GM23338 (cell line): ENCODE measurements at regions not wholly inside any gene's neighbourhood (a gene's known extent, or its start where the extent isn't known, plus 50 kb on each side); places are given as distances from the start of the nearest gene placed in this dataset.

Experiments used
- ATAC-seq: fragments of 200-7000 bp; cut with Tn5 transposase; 3 replicates; pipeline ENCODE4 v1.9.1; 2020
- DNase-seq: peaks from one replicate; pipeline ENCODE4 v3.0.0-alpha.2; 2015; ENCODE audit warnings: low spot score
- H2AFZ ChIP-seq: fragments of 200-600 bp; sonication (generic); 2 replicates; pipeline ENCODE4 v1.8.0; 2016; ENCODE audit warnings: antibody characterized with exemption, mild to moderate bottlenecking, moderate library complexity
- H3F3A ChIP-seq: fragments of 200-600 bp; sonication (generic); replicated peaks from 2 replicates; pipeline ENCODE4 v1.8.0; 2017; ENCODE audit warnings: antibody characterized with exemption, mixed run types, low read depth
- H3K27ac ChIP-seq: fragments of 200-600 bp; sonication (generic); 2 replicates; pipeline ENCODE4 v1.6.1; 2016; ENCODE audit warnings: low read depth
- H3K27me3 ChIP-seq: fragments of 200-600 bp; sonication (generic); 2 replicates; pipeline ENCODE4 v1.8.0; 2016; ENCODE audit warnings: mild to moderate bottlenecking, mixed run types, moderate library complexity; ENCODE audit not compliant: insufficient read depth
- H3K36me3 ChIP-seq: fragments of 200-600 bp; sonication (generic); 2 replicates; pipeline ENCODE4 v1.8.0; 2016; ENCODE audit warnings: mild to moderate bottlenecking; ENCODE audit not compliant: insufficient read depth
- H3K4me1 ChIP-seq: fragments of 200-600 bp; sonication (generic); 2 replicates; pipeline ENCODE4 v1.8.0; 2016; ENCODE audit warnings: mild to moderate bottlenecking, moderate library complexity; ENCODE audit not compliant: insufficient read depth
- H3K4me2 ChIP-seq: fragments of 200-600 bp; sonication (generic); 2 replicates; pipeline ENCODE4 v1.7.1; 2017; ENCODE audit warnings: mixed run types
- H3K4me3 ChIP-seq: fragments of 200-600 bp; sonication (generic); 2 replicates; pipeline ENCODE4 v1.6.1; 2016; ENCODE audit warnings: mixed run types
- H3K79me2 ChIP-seq: fragments of 200-600 bp; sonication (generic); replicated peaks from 2 replicates; pipeline ENCODE4 v1.8.0; 2017; ENCODE audit warnings: mild to moderate bottlenecking; ENCODE audit not compliant: insufficient read depth
- H3K9me2 ChIP-seq: fragments of 200-600 bp; sonication (generic); 2 replicates; pipeline ENCODE4 v1.8.0; 2017; ENCODE audit not compliant: insufficient read depth
- H4K20me1 ChIP-seq: fragments of 200-600 bp; sonication (generic); replicated peaks from 2 replicates; pipeline ENCODE4 v1.8.0; 2017; ENCODE audit warnings: mild to moderate bottlenecking; ENCODE audit not compliant: insufficient read depth
- H3K27ac Mint-ChIP-seq: 2 replicates; pipeline ENCODE4 v1.8.0; 2020; ENCODE audit warnings: inconsistent platforms, mild to moderate bottlenecking, moderate library complexity, mixed read lengths
- H3K27me3 Mint-ChIP-seq: 3 replicates; pipeline ENCODE4 v1.8.0; 2022; ENCODE audit warnings: low read depth, mild to moderate bottlenecking, moderate library complexity, mixed read lengths, inconsistent platforms; ENCODE audit not compliant: insufficient read depth, poor library complexity
- H3K36me3 Mint-ChIP-seq: 3 replicates; pipeline ENCODE4 v1.8.0; 2021; ENCODE audit warnings: low read depth, mild to moderate bottlenecking, inconsistent platforms, moderate library complexity, mixed read lengths
- H3K4me1 Mint-ChIP-seq: 3 replicates; pipeline ENCODE4 v1.8.0; 2020; ENCODE audit warnings: mild to moderate bottlenecking, inconsistent platforms, mixed read lengths
- H3K4me3 Mint-ChIP-seq: 3 replicates; pipeline ENCODE4 v1.8.0; 2021; ENCODE audit warnings: moderate library complexity, mild to moderate bottlenecking, inconsistent platforms, mixed read lengths
- H3K9me3 Mint-ChIP-seq: 3 replicates; pipeline ENCODE4 v1.8.0; 2020; ENCODE audit warnings: moderate library complexity, mild to moderate bottlenecking, inconsistent platforms, mixed read lengths
- CREB1 ChIP-seq: fragments of 250-450 bp; sonication (Bioruptor Pico); IDR thresholded peaks from 2 replicates; pipeline ENCODE4 v1.5.0; 2020; ENCODE audit warnings: low read depth, mild to moderate bottlenecking, moderate library complexity
- CTCF ChIP-seq, 2 experiments: fragments of 200-600 bp in 1 of 2; sonication (generic) in 1 of 2; conservative IDR thresholded peaks; 2 replicates each; pipeline versions ENCODE4 v1.5.1 to v1.6.1; 2016 to 2017; ENCODE audit warnings: antibody characterized with exemption in 2 of 2, low read depth in 2 of 2, mild to moderate bottlenecking in 2 of 2, moderate library complexity in 1 of 2
- ETS1 ChIP-seq: IDR thresholded peaks from 2 replicates; pipeline ENCODE4 v1.6.1; 2016; ENCODE audit warnings: antibody characterized with exemption
- EZH2 ChIP-seq: fragments of 200-600 bp; sonication (generic); IDR thresholded peaks from one replicate; pipeline ENCODE4 v1.8.0; 2017; ENCODE audit warnings: antibody characterized with exemption, mild to moderate bottlenecking, low read depth; ENCODE audit not compliant: unreplicated experiment
- EZH2phosphoT487 ChIP-seq: fragments of 200-600 bp; sonication (generic); IDR thresholded peaks from one replicate; pipeline ENCODE4 v1.8.1; 2018; ENCODE audit warnings: antibody characterized with exemption; ENCODE audit not compliant: unreplicated experiment
- JUNB ChIP-seq: IDR thresholded peaks from one replicate; pipeline ENCODE4 v1.6.1; 2016; ENCODE audit warnings: antibody characterized with exemption; ENCODE audit not compliant: unreplicated experiment
- NANOG ChIP-seq: IDR thresholded peaks from 2 replicates; pipeline ENCODE4 v1.6.1; 2016; ENCODE audit warnings: antibody characterized with exemption, borderline replicate concordance
- POLR2AphosphoS5 ChIP-seq: IDR thresholded peaks from 2 replicates; pipeline ENCODE4 v1.6.1; 2016; ENCODE audit warnings: antibody characterized with exemption, low read depth
- STAT1 ChIP-seq: IDR thresholded peaks from one replicate; pipeline ENCODE4 v1.6.1; 2016; ENCODE audit warnings: antibody characterized with exemption; ENCODE audit not compliant: unreplicated experiment
- ZNF114 ChIP-seq: fragments of 250-450 bp; sonication (Bioruptor Pico); IDR thresholded peaks from 2 replicates; pipeline ENCODE4 v1.5.0; 2020; ENCODE audit warnings: mild to moderate bottlenecking, moderate library complexity
- ZNF331 ChIP-seq: fragments of 250-450 bp; sonication (Bioruptor Pico); IDR thresholded peaks from 2 replicates; pipeline ENCODE4 v1.5.0; 2020; ENCODE audit warnings: low read depth, mild to moderate bottlenecking, moderate library complexity
- TF ChIP-seq, protein P1 (sequence below): IDR thresholded peaks from one replicate; pipeline ENCODE4 v1.6.1; 2018; ENCODE audit warnings: antibody characterized with exemption; ENCODE audit not compliant: unreplicated experiment
- TF ChIP-seq, protein P2 (sequence below): fragments of 250-450 bp; sonication (Bioruptor Pico); IDR thresholded peaks from 2 replicates; pipeline ENCODE4 v1.5.0; 2020; ENCODE audit warnings: mild to moderate bottlenecking, moderate library complexity

DNA sequence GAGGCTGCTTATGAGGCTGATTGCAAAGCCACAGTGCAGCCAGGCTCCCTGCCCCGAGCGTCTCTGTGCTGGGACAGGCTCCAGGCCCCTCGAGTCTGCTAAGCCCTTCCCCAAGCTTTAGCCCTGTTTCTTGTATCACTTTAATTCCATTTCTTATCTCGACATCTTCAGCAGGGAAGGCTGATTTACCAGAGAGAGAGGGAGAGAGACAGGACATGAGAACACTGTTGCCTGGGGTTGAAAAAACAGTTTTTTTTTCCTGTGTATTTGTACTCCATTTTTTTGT lies 386.5 kb downstream of the SMOC2 start:
- Histone ChIP-seq H3F3A (no peaks in the 10 kb centered on the region), H3K79me2 (no peaks in the 10 kb centered on the region), H2AFZ (peak overlapping the region; percentile 3; the same call in 1 of the 2 replicates), H3K4me3 (no peak overlapping the region), H3K4me1 (peaks cover 6% of the 10 kb centered on the region; the same call in 1 of the 2 replicates), H3K9me2 (no peaks in the 10 kb centered on the region), H3K27ac (no peak overlapping the region), H3K36me3 (no peaks in the 10 kb centered on the region), H3K4me2 (no peak overlapping the region), H4K20me1 (no peaks in the 10 kb centered on the region), H3K27me3 (no peaks in the 10 kb centered on the region)
- Mint-ChIP-seq H3K36me3 (no peaks in the 10 kb centered on the region), H3K4me3 (no peak overlapping the region), H3K4me1 (peaks cover 31% of the 10 kb centered on the region), H3K27me3 (peaks cover 3% of the 10 kb centered on the region), H3K27ac (no peak overlapping the region), H3K9me3 (no peaks in the 10 kb centered on the region)
- DNase-seq (no peak), ATAC-seq (no peak)
- TF ChIP-seq ZNF331 (no peak), CTCF (conservative IDR thresholded peaks at IDR 0.05; ENCODE audit: low read depth in 2 of 2) (no peak), ETS1 (no peak), STAT1 (no peak), ZNF114 (CRISPR knock-in tag) (no peak), EZH2 (no peak), EZH2phosphoT487 (no peak), CREB1 (CRISPR knock-in tag) (no peak), POLR2AphosphoS5 (no peak), JUNB (no peak), NANOG (no peak)
- TF ChIP-seq, protein P1, sequence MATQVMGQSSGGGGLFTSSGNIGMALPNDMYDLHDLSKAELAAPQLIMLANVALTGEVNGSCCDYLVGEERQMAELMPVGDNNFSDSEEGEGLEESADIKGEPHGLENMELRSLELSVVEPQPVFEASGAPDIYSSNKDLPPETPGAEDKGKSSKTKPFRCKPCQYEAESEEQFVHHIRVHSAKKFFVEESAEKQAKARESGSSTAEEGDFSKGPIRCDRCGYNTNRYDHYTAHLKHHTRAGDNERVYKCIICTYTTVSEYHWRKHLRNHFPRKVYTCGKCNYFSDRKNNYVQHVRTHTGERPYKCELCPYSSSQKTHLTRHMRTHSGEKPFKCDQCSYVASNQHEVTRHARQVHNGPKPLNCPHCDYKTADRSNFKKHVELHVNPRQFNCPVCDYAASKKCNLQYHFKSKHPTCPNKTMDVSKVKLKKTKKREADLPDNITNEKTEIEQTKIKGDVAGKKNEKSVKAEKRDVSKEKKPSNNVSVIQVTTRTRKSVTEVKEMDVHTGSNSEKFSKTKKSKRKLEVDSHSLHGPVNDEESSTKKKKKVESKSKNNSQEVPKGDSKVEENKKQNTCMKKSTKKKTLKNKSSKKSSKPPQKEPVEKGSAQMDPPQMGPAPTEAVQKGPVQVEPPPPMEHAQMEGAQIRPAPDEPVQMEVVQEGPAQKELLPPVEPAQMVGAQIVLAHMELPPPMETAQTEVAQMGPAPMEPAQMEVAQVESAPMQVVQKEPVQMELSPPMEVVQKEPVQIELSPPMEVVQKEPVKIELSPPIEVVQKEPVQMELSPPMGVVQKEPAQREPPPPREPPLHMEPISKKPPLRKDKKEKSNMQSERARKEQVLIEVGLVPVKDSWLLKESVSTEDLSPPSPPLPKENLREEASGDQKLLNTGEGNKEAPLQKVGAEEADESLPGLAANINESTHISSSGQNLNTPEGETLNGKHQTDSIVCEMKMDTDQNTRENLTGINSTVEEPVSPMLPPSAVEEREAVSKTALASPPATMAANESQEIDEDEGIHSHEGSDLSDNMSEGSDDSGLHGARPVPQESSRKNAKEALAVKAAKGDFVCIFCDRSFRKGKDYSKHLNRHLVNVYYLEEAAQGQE, result no peak
- TF ChIP-seq, protein P2, sequence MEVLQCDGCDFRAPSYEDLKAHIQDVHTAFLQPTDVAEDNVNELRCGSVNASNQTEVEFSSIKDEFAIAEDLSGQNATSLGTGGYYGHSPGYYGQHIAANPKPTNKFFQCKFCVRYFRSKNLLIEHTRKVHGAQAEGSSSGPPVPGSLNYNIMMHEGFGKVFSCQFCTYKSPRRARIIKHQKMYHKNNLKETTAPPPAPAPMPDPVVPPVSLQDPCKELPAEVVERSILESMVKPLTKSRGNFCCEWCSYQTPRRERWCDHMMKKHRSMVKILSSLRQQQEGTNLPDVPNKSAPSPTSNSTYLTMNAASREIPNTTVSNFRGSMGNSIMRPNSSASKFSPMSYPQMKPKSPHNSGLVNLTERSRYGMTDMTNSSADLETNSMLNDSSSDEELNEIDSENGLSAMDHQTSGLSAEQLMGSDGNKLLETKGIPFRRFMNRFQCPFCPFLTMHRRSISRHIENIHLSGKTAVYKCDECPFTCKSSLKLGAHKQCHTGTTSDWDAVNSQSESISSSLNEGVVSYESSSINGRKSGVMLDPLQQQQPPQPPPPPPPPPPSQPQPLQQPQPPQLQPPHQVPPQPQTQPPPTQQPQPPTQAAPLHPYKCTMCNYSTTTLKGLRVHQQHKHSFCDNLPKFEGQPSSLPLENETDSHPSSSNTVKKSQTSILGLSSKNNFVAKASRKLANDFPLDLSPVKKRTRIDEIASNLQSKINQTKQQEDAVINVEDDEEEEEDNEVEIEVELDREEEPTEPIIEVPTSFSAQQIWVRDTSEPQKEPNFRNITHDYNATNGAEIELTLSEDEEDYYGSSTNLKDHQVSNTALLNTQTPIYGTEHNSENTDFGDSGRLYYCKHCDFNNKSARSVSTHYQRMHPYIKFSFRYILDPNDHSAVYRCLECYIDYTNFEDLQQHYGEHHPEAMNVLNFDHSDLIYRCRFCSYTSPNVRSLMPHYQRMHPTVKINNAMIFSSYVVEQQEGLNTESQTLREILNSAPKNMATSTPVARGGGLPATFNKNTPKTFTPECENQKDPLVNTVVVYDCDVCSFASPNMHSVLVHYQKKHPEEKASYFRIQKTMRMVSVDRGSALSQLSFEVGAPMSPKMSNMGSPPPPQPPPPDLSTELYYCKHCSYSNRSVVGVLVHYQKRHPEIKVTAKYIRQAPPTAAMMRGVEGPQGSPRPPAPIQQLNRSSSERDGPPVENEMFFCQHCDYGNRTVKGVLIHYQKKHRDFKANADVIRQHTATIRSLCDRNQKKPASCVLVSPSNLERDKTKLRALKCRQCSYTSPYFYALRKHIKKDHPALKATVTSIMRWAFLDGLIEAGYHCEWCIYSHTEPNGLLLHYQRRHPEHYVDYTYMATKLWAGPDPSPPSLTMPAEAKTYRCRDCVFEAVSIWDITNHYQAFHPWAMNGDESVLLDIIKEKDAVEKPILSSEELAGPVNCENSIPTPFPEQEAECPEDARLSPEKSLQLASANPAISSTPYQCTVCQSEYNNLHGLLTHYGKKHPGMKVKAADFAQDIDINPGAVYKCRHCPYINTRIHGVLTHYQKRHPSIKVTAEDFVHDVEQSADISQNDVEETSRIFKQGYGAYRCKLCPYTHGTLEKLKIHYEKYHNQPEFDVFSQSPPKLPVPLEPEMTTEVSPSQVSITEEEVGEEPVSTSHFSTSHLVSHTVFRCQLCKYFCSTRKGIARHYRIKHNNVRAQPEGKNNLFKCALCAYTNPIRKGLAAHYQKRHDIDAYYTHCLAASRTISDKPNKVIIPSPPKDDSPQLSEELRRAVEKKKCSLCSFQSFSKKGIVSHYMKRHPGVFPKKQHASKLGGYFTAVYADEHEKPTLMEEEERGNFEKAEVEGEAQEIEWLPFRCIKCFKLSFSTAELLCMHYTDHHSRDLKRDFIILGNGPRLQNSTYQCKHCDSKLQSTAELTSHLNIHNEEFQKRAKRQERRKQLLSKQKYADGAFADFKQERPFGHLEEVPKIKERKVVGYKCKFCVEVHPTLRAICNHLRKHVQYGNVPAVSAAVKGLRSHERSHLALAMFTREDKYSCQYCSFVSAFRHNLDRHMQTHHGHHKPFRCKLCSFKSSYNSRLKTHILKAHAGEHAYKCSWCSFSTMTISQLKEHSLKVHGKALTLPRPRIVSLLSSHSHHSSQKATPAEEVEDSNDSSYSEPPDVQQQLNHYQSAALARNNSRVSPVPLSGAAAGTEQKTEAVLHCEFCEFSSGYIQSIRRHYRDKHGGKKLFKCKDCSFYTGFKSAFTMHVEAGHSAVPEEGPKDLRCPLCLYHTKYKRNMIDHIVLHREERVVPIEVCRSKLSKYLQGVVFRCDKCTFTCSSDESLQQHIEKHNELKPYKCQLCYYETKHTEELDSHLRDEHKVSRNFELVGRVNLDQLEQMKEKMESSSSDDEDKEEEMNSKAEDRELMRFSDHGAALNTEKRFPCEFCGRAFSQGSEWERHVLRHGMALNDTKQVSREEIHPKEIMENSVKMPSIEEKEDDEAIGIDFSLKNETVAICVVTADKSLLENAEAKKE, result no peak
